ENCODE measurements at regions not wholly inside any gene's neighbourhood (a gene's known extent, or its start where the extent isn't known, plus 50 kb on each side); places are given as distances from the start of the nearest gene placed in this dataset.
"Not testable (repeated sequence)": the region's sequence is repeated elsewhere in the genome, so short reads cannot be mapped to it uniquely, and the experiment has no call there.

- DNase-seq (ENCODE audit: low read depth in 1 of 2, low spot score in 1 of 2) = no peak
These were observed 246.2 kb downstream of the SOCS6 start for GRCh38 chr18:70535041-70535440.

- not testable (repeated sequence) for DNase-seq (ENCODE audit: low read depth in 1 of 2, low spot score in 1 of 2)
These were observed 236.5 kb downstream of the SOCS6 start for GRCh38 chr18:70525322-70525721.

- DNase-seq (ENCODE audit: low read depth in 1 of 2, low spot score in 1 of 2) = no peak
These were observed 234.9 kb downstream of the SOCS6 start for GRCh38 chr18:70523792-70524182.

GRCh38 chr18:70523035-70523791 is 234.4 kb downstream of the SOCS6 start:
- no peak for DNase-seq (ENCODE audit: low read depth in 1 of 2, low spot score in 1 of 2)

GRCh38 chr18:70522183-70522680 is 233.4 kb downstream of the SOCS6 start:
- DNase-seq (ENCODE audit: low read depth in 1 of 2, low spot score in 1 of 2) = no peak

GRCh38 chr18:70520867-70521266 is 232.0 kb downstream of the SOCS6 start:
- DNase-seq (ENCODE audit: low read depth in 1 of 2, low spot score in 1 of 2) = no peak

GRCh38 chr18:70513502-70514171 is 224.8 kb downstream of the SOCS6 start:
- DNase-seq (ENCODE audit: low read depth in 1 of 2, low spot score in 1 of 2) = no peak

GRCh38 chr18:70507970-70508369 is 219.1 kb downstream of the SOCS6 start:
- no peak for DNase-seq (ENCODE audit: low read depth in 1 of 2, low spot score in 1 of 2)

- DNase-seq (ENCODE audit: low read depth in 1 of 2, low spot score in 1 of 2) = no peak
These were observed 217.7 kb downstream of the SOCS6 start for GRCh38 chr18:70506511-70506910.

GRCh38 chr18:70503060-70503459 is 214.2 kb downstream of the SOCS6 start:
- no peak for DNase-seq (ENCODE audit: low read depth in 1 of 2, low spot score in 1 of 2)

- no peak for DNase-seq (ENCODE audit: low read depth in 1 of 2, low spot score in 1 of 2)
These were observed 212.5 kb downstream of the SOCS6 start for GRCh38 chr18:70501358-70501757.

- DNase-seq (ENCODE audit: low read depth in 1 of 2, low spot score in 1 of 2) = no peak
These were observed 211.9 kb downstream of the SOCS6 start for GRCh38 chr18:70500748-70501147.

GRCh38 chr18:70499218-70499691 is 210.4 kb downstream of the SOCS6 start:
- DNase-seq (ENCODE audit: low read depth in 1 of 2, low spot score in 1 of 2) = no peak

GRCh38 chr18:70496353-70497294 is 207.8 kb downstream of the SOCS6 start:
- no peak for DNase-seq (ENCODE audit: low read depth in 1 of 2, low spot score in 1 of 2)

- no peak for DNase-seq (ENCODE audit: low read depth in 1 of 2, low spot score in 1 of 2)
These were observed 205.7 kb downstream of the SOCS6 start for GRCh38 chr18:70494524-70494923.

- DNase-seq (ENCODE audit: low read depth in 1 of 2, low spot score in 1 of 2) = no peak
These were observed 204.6 kb downstream of the SOCS6 start for GRCh38 chr18:70493461-70493860.

- DNase-seq (ENCODE audit: low read depth in 1 of 2, low spot score in 1 of 2) = no peak
These were observed 203.0 kb downstream of the SOCS6 start for GRCh38 chr18:70491734-70492348.

- DNase-seq (ENCODE audit: low read depth in 1 of 2, low spot score in 1 of 2) = no peak
These were observed 201.4 kb downstream of the SOCS6 start for GRCh38 chr18:70489986-70490933.

- no peak for DNase-seq (ENCODE audit: low read depth in 1 of 2, low spot score in 1 of 2)
These were observed 200.7 kb downstream of the SOCS6 start for GRCh38 chr18:70489571-70489970.

- no peak for DNase-seq (ENCODE audit: low read depth in 1 of 2, low spot score in 1 of 2)
These were observed 181.1 kb downstream of the SOCS6 start for GRCh38 chr18:70469916-70470315.

Data from stimulated activated CD4-positive, alpha-beta T cell treated with anti-CD3 and anti-CD28 coated beads, Interleukin-15, amount 100 ng/mL, for 1 hour (primary cell).